ENCODE measurements at regions not wholly inside any gene's neighbourhood (a gene's known extent, or its start where the extent isn't known, plus 50 kb on each side); places are given as distances from the start of the nearest gene placed in this dataset.

GRCh38 chr6:19424853-19425252 is 412.3 kb upstream of the ID4 start:
- Mint-ChIP-seq H3K9me3 (peaks cover 4% of the 10 kb centered on the region), H3K27ac (no peak overlapping the region), H3K4me1 (ENCODE audit: low read depth) (no peaks in the 10 kb centered on the region), H3K27me3 (ENCODE audit: insufficient read depth) (no peaks in the 10 kb centered on the region), H3K36me3 (ENCODE audit: low read depth) (no peaks in the 10 kb centered on the region), H3K4me3 (no peak overlapping the region)
- intact Hi-C loops (cut with micrococcal nuclease), result no loop called here
- no peak for DNase-seq (ENCODE audit: low spot score)

DNA sequence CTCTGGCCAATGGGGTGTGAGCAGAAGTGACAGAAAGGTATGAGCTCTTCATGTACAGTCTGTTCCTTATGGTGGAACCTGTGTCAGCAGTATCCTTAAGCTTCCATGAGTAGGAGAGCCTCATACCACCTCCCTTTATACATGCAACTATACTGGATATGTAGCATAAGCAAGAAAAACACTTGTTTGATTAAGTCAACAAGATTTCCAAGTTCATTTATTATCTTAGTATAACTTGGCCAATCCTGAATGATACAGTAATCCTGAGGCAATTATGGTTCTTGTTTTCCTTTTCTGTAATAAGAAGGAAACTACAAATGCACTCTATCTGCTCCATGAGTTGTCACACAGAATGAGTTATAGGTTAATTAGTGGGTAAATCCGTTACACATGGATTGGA is 409.6 kb upstream of the ID4 start:
- no peaks in the 10 kb centered on the region for H3K36me3 Mint-ChIP-seq (ENCODE audit: low read depth)
- intact Hi-C loops (cut with micrococcal nuclease), result no loop called here
- no peak for DNase-seq (ENCODE audit: low spot score)
- H3K27me3 Mint-ChIP-seq (ENCODE audit: insufficient read depth), result no peaks in the 10 kb centered on the region
- no peaks in the 10 kb centered on the region for H3K4me1 Mint-ChIP-seq (ENCODE audit: low read depth)
- H3K9me3 Mint-ChIP-seq, result peaks cover 4% of the 10 kb centered on the region
- H3K4me3 Mint-ChIP-seq, result no peak overlapping the region
- H3K27ac Mint-ChIP-seq, result no peak overlapping the region

DNA sequence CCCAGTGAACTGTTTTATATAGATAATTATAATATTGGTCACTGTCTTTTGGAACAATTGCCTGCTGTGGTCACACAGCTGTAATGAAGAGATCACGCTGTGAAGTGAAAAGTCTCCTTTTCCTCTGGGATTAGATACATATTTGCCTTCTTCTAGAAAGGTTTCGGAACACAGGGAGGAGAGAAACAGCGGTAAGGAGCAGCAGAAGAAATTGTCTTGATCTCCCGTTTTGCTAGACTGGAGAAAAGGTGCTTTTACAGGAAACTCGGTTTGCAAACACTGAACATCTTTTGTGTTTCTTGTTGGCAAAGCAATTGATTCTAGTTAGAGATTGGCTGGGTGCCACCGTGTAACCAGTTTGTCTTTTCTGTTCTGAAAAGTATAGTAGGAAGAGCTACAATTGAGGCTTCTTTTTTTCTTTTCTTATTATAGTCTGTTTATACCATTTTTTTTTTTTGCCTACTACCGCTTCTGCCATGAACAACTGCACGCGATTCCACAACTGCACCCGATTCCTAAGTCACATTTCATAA is 404.1 kb upstream of the ID4 start:
- DNase-seq (ENCODE audit: low spot score), result no peak
- Mint-ChIP-seq H3K36me3 (ENCODE audit: low read depth) (no peaks in the 10 kb centered on the region), H3K4me3 (no peak overlapping the region), H3K27me3 (ENCODE audit: insufficient read depth) (no peaks in the 10 kb centered on the region), H3K27ac (no peak overlapping the region), H3K4me1 (ENCODE audit: low read depth) (no peaks in the 10 kb centered on the region), H3K9me3 (peaks cover 6% of the 10 kb centered on the region)
- intact Hi-C loops (cut with micrococcal nuclease), result no loop called here

DNA sequence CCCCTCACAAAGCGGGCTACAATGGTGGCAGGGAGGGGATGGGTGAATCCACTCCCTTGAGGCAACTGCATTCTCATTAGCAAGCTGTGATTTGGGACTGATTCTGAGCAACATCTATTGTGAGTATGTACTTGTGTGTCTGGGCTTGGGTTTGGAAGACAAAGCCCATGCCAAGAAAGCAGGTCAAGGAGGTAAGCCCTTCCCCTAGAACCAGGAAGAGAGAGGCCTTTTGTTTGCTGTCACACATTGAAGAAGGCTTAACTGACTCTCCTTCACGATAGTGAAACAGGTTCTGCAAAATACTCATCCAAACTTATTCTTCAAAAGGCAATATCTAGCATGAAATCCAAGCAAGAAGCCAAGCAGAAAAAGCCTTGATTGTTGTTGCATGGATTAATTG is 403.1 kb upstream of the ID4 start:
- DNase-seq (ENCODE audit: low spot score), result no peak
- no peak overlapping the region for H3K27ac Mint-ChIP-seq
- intact Hi-C loops (cut with micrococcal nuclease), result no loop called here
- H3K9me3 Mint-ChIP-seq, result peaks cover 6% of the 10 kb centered on the region
- H3K36me3 Mint-ChIP-seq (ENCODE audit: low read depth), result no peaks in the 10 kb centered on the region
- H3K4me3 Mint-ChIP-seq, result no peak overlapping the region
- H3K27me3 Mint-ChIP-seq (ENCODE audit: insufficient read depth), result no peaks in the 10 kb centered on the region
- H3K4me1 Mint-ChIP-seq (ENCODE audit: low read depth), result no peaks in the 10 kb centered on the region

GRCh38 chr6:19435755-19436154 is 401.4 kb upstream of the ID4 start:
- Mint-ChIP-seq H3K27ac (no peak overlapping the region), H3K9me3 (peaks cover 6% of the 10 kb centered on the region), H3K4me3 (no peak overlapping the region), H3K27me3 (ENCODE audit: insufficient read depth) (no peaks in the 10 kb centered on the region), H3K36me3 (ENCODE audit: low read depth) (no peaks in the 10 kb centered on the region), H3K4me1 (ENCODE audit: low read depth) (no peaks in the 10 kb centered on the region)
- DNase-seq (ENCODE audit: low spot score), result no peak
- intact Hi-C loops (cut with micrococcal nuclease), result no loop called here

- no peak for DNase-seq (ENCODE audit: low spot score)
- no peaks in the 10 kb centered on the region for H3K36me3 Mint-ChIP-seq (ENCODE audit: low read depth)
- no peak overlapping the region for H3K27ac Mint-ChIP-seq
- no peaks in the 10 kb centered on the region for H3K27me3 Mint-ChIP-seq (ENCODE audit: insufficient read depth)
- intact Hi-C loops (cut with micrococcal nuclease), result no loop called here
- no peak overlapping the region for H3K4me3 Mint-ChIP-seq
- no peaks in the 10 kb centered on the region for H3K4me1 Mint-ChIP-seq (ENCODE audit: low read depth)
- peaks cover 6% of the 10 kb centered on the region for H3K9me3 Mint-ChIP-seq
These were observed 398.4 kb upstream of the ID4 start for GRCh38 chr6:19438566-19439353.

DNA sequence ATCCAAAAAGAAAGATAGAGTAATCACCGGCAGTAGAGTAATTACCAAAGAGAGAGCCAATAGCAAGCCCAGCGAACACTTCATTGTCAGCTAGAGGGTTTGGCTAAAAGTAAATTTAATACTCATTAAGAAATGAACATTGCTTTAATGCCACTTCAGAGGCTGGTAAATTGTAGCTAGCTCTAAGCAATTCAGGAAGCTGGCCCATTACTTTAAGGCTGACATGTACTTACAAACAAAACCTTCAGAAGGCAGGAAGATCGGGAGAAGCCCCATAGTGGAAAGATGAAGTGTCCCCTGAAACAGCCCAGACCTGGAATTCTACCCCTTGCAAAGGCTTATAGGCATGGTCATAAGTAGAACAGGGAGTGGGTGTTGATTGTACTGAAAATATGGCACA is 396.6 kb upstream of the ID4 start:
- H3K27ac Mint-ChIP-seq, result no peak overlapping the region
- H3K9me3 Mint-ChIP-seq, result peaks cover 7% of the 10 kb centered on the region
- no peak overlapping the region for H3K4me3 Mint-ChIP-seq
- no peak for DNase-seq (ENCODE audit: low spot score)
- H3K4me1 Mint-ChIP-seq (ENCODE audit: low read depth), result no peaks in the 10 kb centered on the region
- H3K36me3 Mint-ChIP-seq (ENCODE audit: low read depth), result no peaks in the 10 kb centered on the region
- intact Hi-C loops (cut with micrococcal nuclease), result no loop called here
- H3K27me3 Mint-ChIP-seq (ENCODE audit: insufficient read depth), result no peaks in the 10 kb centered on the region

GRCh38 chr6:19443411-19443810 is 393.8 kb upstream of the ID4 start:
- Mint-ChIP-seq H3K27me3 (ENCODE audit: insufficient read depth) (no peaks in the 10 kb centered on the region), H3K9me3 (peaks cover 10% of the 10 kb centered on the region), H3K4me3 (no peak overlapping the region), H3K27ac (no peak overlapping the region), H3K4me1 (ENCODE audit: low read depth) (no peaks in the 10 kb centered on the region), H3K36me3 (ENCODE audit: low read depth) (no peaks in the 10 kb centered on the region)
- intact Hi-C loops (cut with micrococcal nuclease), result no loop called here
- no peak for DNase-seq (ENCODE audit: low spot score)

- intact Hi-C loops (cut with micrococcal nuclease), result no loop called here
- Mint-ChIP-seq H3K27ac (no peak overlapping the region), H3K36me3 (ENCODE audit: low read depth) (no peaks in the 10 kb centered on the region)
These were observed 393.1 kb upstream of the ID4 start for GRCh38 chr6:19444041-19444440.

GRCh38 chr6:19444481-19444880 is 392.7 kb upstream of the ID4 start:
- Mint-ChIP-seq H3K36me3 (ENCODE audit: low read depth) (no peaks in the 10 kb centered on the region), H3K27me3 (ENCODE audit: insufficient read depth) (no peaks in the 10 kb centered on the region), H3K27ac (no peak overlapping the region), H3K4me3 (no peak overlapping the region), H3K4me1 (ENCODE audit: low read depth) (no peaks in the 10 kb centered on the region), H3K9me3 (peaks cover 10% of the 10 kb centered on the region)
- no peak for DNase-seq (ENCODE audit: low spot score)
- intact Hi-C loops (cut with micrococcal nuclease), result no loop called here

More at GRCh38 chr6:19444041-19444440, 393.1 kb upstream of the ID4 start:
- DNase-seq (ENCODE audit: low spot score), result no peak
- peaks cover 10% of the 10 kb centered on the region for H3K9me3 Mint-ChIP-seq
- no peaks in the 10 kb centered on the region for H3K27me3 Mint-ChIP-seq (ENCODE audit: insufficient read depth)
- no peaks in the 10 kb centered on the region for H3K4me1 Mint-ChIP-seq (ENCODE audit: low read depth)
- H3K4me3 Mint-ChIP-seq, result no peak overlapping the region

DNA sequence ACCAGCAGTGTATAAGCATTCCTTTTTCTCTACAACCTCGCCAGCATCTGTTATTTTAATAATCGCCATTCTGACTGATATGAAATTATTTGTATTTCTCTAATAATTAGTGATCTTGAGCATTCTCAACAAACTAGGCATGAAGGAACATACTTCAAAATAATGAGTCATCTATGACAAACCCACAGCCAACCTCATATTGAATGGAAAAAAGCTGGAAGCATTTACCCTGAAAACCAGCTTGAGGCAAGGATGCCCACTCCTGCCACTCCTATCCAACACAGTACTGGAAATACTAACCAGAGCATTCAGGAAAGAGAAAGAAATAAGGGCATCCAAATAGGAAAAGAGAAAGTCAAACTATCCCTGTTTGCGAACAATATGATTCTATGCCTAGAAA is 390.6 kb upstream of the ID4 start:
- Mint-ChIP-seq H3K4me3 (no peak overlapping the region), H3K27ac (no peak overlapping the region), H3K36me3 (ENCODE audit: low read depth) (no peaks in the 10 kb centered on the region), H3K27me3 (ENCODE audit: insufficient read depth) (no peaks in the 10 kb centered on the region), H3K9me3 (peaks cover 10% of the 10 kb centered on the region), H3K4me1 (ENCODE audit: low read depth) (no peaks in the 10 kb centered on the region)
- no peak for DNase-seq (ENCODE audit: low spot score)
- intact Hi-C loops (cut with micrococcal nuclease), result no loop called here

GRCh38 chr6:19450651-19451050 is 386.5 kb upstream of the ID4 start:
- H3K4me1 Mint-ChIP-seq (ENCODE audit: low read depth), result no peaks in the 10 kb centered on the region
- H3K9me3 Mint-ChIP-seq, result peaks cover 7% of the 10 kb centered on the region
- H3K27ac Mint-ChIP-seq, result no peak overlapping the region
- H3K36me3 Mint-ChIP-seq (ENCODE audit: low read depth), result no peaks in the 10 kb centered on the region
- intact Hi-C loops (cut with micrococcal nuclease), result no loop called here
- H3K27me3 Mint-ChIP-seq (ENCODE audit: insufficient read depth), result no peaks in the 10 kb centered on the region
- no peak for DNase-seq (ENCODE audit: low spot score)
- H3K4me3 Mint-ChIP-seq, result no peak overlapping the region

GRCh38 chr6:19452495-19452894 is 384.7 kb upstream of the ID4 start:
- Mint-ChIP-seq H3K27ac (no peak overlapping the region), H3K36me3 (ENCODE audit: low read depth) (no peaks in the 10 kb centered on the region), H3K4me1 (ENCODE audit: low read depth) (no peaks in the 10 kb centered on the region), H3K4me3 (no peak overlapping the region), H3K27me3 (ENCODE audit: insufficient read depth) (no peaks in the 10 kb centered on the region), H3K9me3 (no peaks in the 10 kb centered on the region)
- intact Hi-C loops (cut with micrococcal nuclease), result no loop called here
- DNase-seq (ENCODE audit: low spot score), result no peak

Data from activated T-helper 1 cell treated with anti-CD3 and anti-CD28 coated beads, Interleukin-12 subunit alpha, Interleukin-12 subunit beta, Interleukin-2, Interleukin-4 antibody, amounts not matched to agents 30 ng/mL and 10 ng/mL and 1 ng/mL, durations not matched to agents 14 hours and 24 hours and 36 hours (primary cell).